ENCODE measurements at regions not wholly inside any gene's neighbourhood (a gene's known extent, or its start where the extent isn't known, plus 50 kb on each side); places are given as distances from the start of the nearest gene placed in this dataset.
"Not testable (repeated sequence)": the region's sequence is repeated elsewhere in the genome, so short reads cannot be mapped to it uniquely, and the experiment has no call there.

GRCh38 chr17:63267846-63268245, 178.3 kb downstream of the CYB561 start:
- DNase-seq: no peak

GRCh38 chr17:63268827-63269226, 177.3 kb downstream of the CYB561 start:
- no peak for DNase-seq

GRCh38 chr17:63270610-63271009, 175.5 kb downstream of the CYB561 start:
- DNase-seq: no peak

- DNase-seq: no peak
Measured at GRCh38 chr17:63274146-63274545, 172.0 kb downstream of the CYB561 start.

GRCh38 chr17:63275318-63275970, 170.7 kb downstream of the CYB561 start:
- DNase-seq: peak in 1 of 5 donors; percentile 31

GRCh38 chr17:63275971-63276745, 169.9 kb downstream of the CYB561 start:
- no peak for DNase-seq

GRCh38 chr17:63276821-63277220, 169.3 kb downstream of the CYB561 start:
- no peak for DNase-seq

- no peak for DNase-seq
Measured at GRCh38 chr17:63277629-63278028, 168.5 kb downstream of the CYB561 start.

- DNase-seq: peak in 1 of 5 donors; percentile 2
Measured at GRCh38 chr17:63278728-63279442, 167.2 kb downstream of the CYB561 start.

- DNase-seq: no peak
Measured at GRCh38 chr17:63279498-63280230, 166.4 kb downstream of the CYB561 start.

GRCh38 chr17:63282455-63282854, 163.7 kb downstream of the CYB561 start:
- DNase-seq: no peak

GRCh38 chr17:63285551-63285950, 160.6 kb downstream of the CYB561 start:
- DNase-seq: no peak

- DNase-seq: no peak
Measured at GRCh38 chr17:63286254-63286653, 159.9 kb downstream of the CYB561 start.

GRCh38 chr17:63287006-63287405, 159.1 kb downstream of the CYB561 start:
- not testable (repeated sequence) for DNase-seq

GRCh38 chr17:63289931-63290330, 156.2 kb downstream of the CYB561 start:
- DNase-seq: no peak

- DNase-seq: no peak
Measured at GRCh38 chr17:63290351-63290750, 155.8 kb downstream of the CYB561 start.

GRCh38 chr17:63290784-63291183, 155.3 kb downstream of the CYB561 start:
- no peak for DNase-seq

GRCh38 chr17:63291258-63291657, 154.8 kb downstream of the CYB561 start:
- DNase-seq: no peak

GRCh38 chr17:63292421-63292820, 153.7 kb downstream of the CYB561 start:
- DNase-seq: no peak

GRCh38 chr17:63293323-63294075, 152.6 kb downstream of the CYB561 start:
- no peak for DNase-seq

GRCh38 chr17:63294776-63295175, 151.3 kb downstream of the CYB561 start:
- DNase-seq: no peak

GRCh38 chr17:63295288-63295687, 150.8 kb downstream of the CYB561 start:
- no peak for DNase-seq
